ENCODE measurements at regions not wholly inside any gene's neighbourhood (a gene's known extent, or its start where the extent isn't known, plus 50 kb on each side); places are given as distances from the start of the nearest gene placed in this dataset.

- no peak for TF ChIP-seq CTCF (IDR thresholded peaks at IDR 0.05 in 2 of 3, conservative IDR thresholded peaks at IDR 0.05 in 1 of 3; ENCODE audit: borderline replicate concordance in 1 of 3, insufficient read depth in 1 of 3, low read depth in 2 of 3, low read length in 2 of 3)
- TF ChIP-seq EZH2 (IDR thresholded peaks at IDR 0.05), result no peak
- TF ChIP-seq ZFX (IDR thresholded peaks at IDR 0.05), result no peak
- TF ChIP-seq POLR2A (IDR thresholded peaks at IDR 0.05; ENCODE audit: borderline replicate concordance, extremely low read depth, insufficient read depth, insufficient read length), result no peak
- no peak for TF ChIP-seq RAD21 (IDR thresholded peaks at IDR 0.05; ENCODE audit: low read depth)
- no peak for TF ChIP-seq EZH2phosphoT487 (IDR thresholded peaks at IDR 0.05; ENCODE audit: borderline replicate concordance)
- TF ChIP-seq REST (IDR thresholded peaks at IDR 0.05; ENCODE audit: low read depth), result no peak
- TF ChIP-seq CEBPB (IDR thresholded peaks at IDR 0.05; ENCODE audit: low read depth), result no peak
- no peak for TF ChIP-seq POLR2AphosphoS5 (IDR thresholded peaks at IDR 0.05; ENCODE audit: low read depth, low read length)
- no peak for TF ChIP-seq TCF7L2 (IDR thresholded peaks at IDR 0.05; ENCODE audit: borderline replicate concordance, extremely low read depth, insufficient read depth, insufficient read length)
- TF ChIP-seq FOSL1 (IDR thresholded peaks at IDR 0.05; ENCODE audit: low read depth), result no peak
- TF ChIP-seq SRF (IDR thresholded peaks at IDR 0.05; ENCODE audit: low read depth), result no peak
Observed at GRCh38 chr1:186534401-186534800, 73.5 kb upstream of the PDC start.

Data from HCT116 (cell line).